IPS DF 19.7 (cell line): ENCODE measurements at regions not wholly inside any gene's neighbourhood (a gene's known extent, or its start where the extent isn't known, plus 50 kb on each side); places are given as distances from the start of the nearest gene placed in this dataset.

Experiments
- DNase-seq: peaks from one replicate; pipeline ENCODE4 v3.0.0-alpha.2; 2013; ENCODE audit warnings: low read depth, low spot score

- no peak for DNase-seq
Observed at GRCh38 chr2:136375017-136375901, 257.3 kb upstream of the CXCR4 start.

GRCh38 chr2:136373841-136374240 lies 255.9 kb upstream of the CXCR4 start:
- DNase-seq = no peak

GRCh38 chr2:136373029-136373428 lies 255.1 kb upstream of the CXCR4 start:
- no peak for DNase-seq

- no peak for DNase-seq
Observed at GRCh38 chr2:136363900-136364299, 246.0 kb upstream of the CXCR4 start.

GRCh38 chr2:136363470-136363869 lies 245.5 kb upstream of the CXCR4 start:
- no peak for DNase-seq

- DNase-seq = no peak
Observed at GRCh38 chr2:136362676-136363390, 244.9 kb upstream of the CXCR4 start.

- DNase-seq = no peak
Observed at GRCh38 chr2:136361521-136361920, 243.6 kb upstream of the CXCR4 start.

GRCh38 chr2:136360790-136361189 lies 242.8 kb upstream of the CXCR4 start:
- DNase-seq = no peak

- DNase-seq = no peak
Observed at GRCh38 chr2:136359121-136359965, 241.4 kb upstream of the CXCR4 start.

- no peak for DNase-seq
Observed at GRCh38 chr2:136358576-136358975, 240.6 kb upstream of the CXCR4 start.

- DNase-seq = no peak
Observed at GRCh38 chr2:136357007-136357380, 239.0 kb upstream of the CXCR4 start.

- DNase-seq = no peak
Observed at GRCh38 chr2:136356125-136357006, 238.4 kb upstream of the CXCR4 start.

GRCh38 chr2:136351684-136352083 lies 233.7 kb upstream of the CXCR4 start:
- no peak for DNase-seq

GRCh38 chr2:136347981-136348380 lies 230.0 kb upstream of the CXCR4 start:
- no peak for DNase-seq

GRCh38 chr2:136344339-136344738 lies 226.4 kb upstream of the CXCR4 start:
- DNase-seq = no peak

- no peak for DNase-seq
Observed at GRCh38 chr2:136342138-136342537, 224.2 kb upstream of the CXCR4 start.

- DNase-seq = no peak
Observed at GRCh38 chr2:136334967-136335366, 217.0 kb upstream of the CXCR4 start.

- no peak for DNase-seq
Observed at GRCh38 chr2:136332436-136333095, 214.6 kb upstream of the CXCR4 start.

GRCh38 chr2:136331226-136331625 lies 213.3 kb upstream of the CXCR4 start:
- no peak for DNase-seq

GRCh38 chr2:136328207-136328795 lies 210.4 kb upstream of the CXCR4 start:
- no peak for DNase-seq
